HG03565 (cell line): ENCODE measurements at regions not wholly inside any gene's neighbourhood (a gene's known extent, or its start where the extent isn't known, plus 50 kb on each side); places are given as distances from the start of the nearest gene placed in this dataset.
"Not testable (repeated sequence)": the region's sequence is repeated elsewhere in the genome, so short reads cannot be mapped to it uniquely, and the experiment has no call there.

Experiments
- ATAC-seq: cut with Tn5 transposase; IDR thresholded peaks from one replicate; pipeline ENCODE4 v1.9.1; 2021; ENCODE audit warnings: mild to moderate bottlenecking, moderate library complexity; ENCODE audit not compliant: unreplicated experiment

DNA sequence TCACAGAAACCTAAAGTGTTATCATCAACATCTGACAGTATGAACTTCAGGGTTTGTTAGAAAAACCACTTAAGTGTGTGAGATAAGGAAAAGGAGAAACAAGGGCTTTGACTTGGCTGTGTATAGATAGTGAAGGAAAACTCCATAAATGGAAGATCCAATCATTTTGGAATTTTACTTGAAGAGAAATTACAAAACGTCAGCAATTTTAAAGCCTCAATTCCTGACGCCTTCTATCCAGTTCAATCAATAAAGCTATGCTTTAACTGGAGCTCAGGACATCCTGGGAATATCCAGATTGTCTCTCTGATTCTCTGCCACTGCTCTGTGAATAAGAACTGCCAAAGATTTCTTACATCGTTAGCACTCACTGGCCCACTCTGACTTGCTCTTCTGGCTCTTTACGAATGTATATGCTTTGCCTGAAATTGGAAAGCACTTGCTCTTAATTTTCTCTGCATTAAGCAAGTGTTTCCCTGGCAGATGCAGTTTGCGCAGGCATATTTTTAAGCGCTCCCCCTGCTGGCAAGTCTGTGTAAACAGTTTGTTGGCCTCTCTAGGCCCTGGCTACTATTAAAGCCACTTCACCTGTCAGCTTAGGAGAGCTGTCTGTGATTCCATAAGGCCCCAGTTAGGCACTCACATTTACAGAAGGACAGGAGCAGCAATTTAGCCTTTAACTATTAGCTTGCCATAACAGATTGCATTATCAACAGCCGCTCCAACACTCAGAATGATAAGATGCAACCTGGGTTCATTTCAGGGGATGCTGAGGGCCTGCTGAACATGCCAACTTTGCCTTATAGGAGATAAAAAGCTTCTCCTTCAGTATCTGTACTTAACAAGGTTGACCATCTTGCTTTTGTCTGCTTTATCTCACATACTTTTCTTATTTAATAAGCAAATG, 251.4 kb upstream of the DDX53 start:
- peak; percentile 69 for ATAC-seq

DNA sequence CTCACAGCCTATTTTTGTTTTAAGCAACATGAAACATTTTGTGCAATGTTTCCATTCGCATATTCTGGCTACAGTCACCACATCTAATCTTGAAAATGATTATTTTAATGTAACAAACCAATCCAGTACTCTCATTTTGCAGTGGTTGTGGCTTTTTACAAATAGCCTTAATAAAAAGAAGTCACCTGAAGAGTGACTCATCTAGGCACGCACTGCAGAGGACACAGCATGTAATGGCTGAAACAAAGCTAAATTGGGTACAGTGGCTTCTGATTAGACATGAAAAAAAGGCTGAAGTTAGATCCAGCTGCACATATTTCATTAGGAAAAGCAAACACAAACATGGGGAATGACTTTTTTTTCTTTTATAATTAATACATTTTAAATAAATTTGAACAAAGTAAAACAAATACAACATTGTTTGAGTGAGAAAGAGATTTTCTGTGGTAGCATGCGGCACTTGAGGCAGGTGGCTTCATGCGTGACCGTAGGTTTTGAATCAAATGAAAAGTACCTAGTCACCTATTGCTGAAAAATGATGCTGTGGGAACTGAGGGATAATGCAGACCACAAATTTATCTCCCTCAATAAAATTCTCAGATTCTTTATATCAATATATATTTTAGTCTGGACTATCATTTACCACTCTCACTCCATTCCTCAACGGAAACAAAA, 240.8 kb upstream of the DDX53 start:
- peak; percentile 91 for ATAC-seq

DNA sequence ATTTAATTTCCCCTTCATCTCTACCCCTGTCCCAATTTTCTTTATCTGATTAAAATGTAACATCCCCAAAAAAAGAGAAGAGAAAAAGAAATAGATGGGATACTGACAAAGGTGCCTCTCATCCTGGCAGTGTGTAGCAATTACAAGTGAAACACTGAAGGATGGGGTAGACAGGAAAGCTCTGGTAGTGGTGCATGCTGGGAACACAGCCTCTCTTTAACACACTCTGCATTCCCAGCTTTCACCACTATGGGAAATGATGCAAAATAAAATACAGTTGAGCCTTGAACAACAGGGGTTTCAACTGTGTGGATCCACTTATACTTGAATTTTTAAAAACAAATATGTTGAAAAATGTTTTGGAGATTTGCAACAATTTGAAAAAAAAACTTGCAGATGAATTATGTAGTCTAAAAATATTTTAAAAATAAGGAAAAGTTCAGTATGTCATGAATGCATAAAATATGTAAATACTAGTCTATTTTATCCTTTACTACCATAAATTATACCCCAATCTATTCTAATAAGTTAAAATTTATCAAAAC, 239.2 kb upstream of the DDX53 start:
- no peak for ATAC-seq

DNA sequence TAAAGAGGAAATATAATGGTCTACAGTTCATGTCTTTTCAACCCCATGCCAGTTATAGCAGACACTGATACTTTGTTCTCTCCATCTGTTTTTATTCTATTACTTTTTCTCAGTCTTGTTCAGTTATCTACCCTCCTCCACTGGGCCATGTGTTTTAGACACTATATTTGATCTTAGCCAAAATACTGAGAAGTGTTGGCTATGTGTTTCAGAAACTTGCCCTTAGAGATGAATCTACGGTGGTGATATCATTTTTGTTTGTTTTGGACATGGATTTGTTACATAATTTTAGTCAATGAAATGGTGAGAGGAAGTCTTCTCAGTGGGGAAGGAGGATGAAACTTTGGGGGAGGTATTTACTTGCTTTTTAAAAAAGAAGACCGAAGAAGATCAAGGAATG, 211.5 kb upstream of the DDX53 start:
- no peak for ATAC-seq

DNA sequence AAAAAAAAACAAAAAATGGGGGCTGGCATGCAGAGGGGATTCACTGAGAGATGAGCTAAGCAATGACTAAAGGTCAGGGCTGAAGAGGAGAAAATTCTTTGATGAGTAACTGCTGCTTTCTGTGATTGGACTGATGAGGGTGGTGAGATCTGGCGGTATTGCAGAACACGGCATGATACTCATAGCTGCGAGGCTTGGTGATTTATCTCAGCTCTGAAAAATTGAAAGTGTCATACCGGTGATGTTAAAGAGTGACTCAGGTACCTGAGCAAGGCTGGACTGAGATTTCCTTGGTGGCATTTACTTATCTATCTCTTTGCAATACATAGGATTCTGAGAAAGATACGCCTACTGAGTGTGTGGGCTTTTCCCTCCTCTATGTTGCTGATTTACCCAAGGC, 204.1 kb upstream of the DDX53 start:
- ATAC-seq = no peak

DNA sequence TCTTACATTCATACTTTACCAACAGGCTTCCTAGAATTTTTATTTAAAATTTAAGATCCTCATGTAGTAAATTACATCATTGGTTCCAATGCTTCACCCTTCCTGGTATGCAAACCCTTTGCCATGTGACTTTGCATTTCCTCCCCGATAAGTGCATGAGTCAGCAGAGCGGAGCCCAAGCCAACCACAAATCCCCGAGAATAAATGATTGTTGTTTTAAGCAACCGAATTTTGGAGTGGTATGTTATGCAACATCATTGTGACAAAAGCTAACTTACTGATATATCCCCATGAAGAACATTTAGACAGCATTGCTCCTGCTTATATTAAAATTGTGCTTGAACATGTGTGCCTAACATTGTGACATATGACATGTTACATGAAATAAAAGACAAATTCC, 199.4 kb upstream of the DDX53 start:
- ATAC-seq = no peak

DNA sequence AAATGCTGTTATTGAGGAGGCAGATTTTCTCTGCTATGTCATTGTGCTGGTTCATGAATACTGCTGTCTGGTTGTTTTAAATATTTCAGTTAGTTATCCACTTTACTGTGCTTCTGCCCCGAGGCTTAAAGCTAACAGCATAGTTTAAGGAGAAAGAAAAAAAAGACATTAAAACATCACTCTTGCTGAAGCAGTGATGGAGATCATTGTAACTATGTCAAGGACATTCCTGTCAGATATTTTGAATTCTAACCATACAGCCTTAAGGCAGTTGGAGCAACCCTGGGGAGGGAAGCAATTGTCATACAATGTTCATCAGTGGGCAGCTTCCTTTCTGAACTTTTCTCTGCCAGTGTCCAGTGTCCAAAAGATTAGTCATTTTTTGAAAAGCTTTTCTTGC, 199.0 kb upstream of the DDX53 start:
- ATAC-seq = no peak

DNA sequence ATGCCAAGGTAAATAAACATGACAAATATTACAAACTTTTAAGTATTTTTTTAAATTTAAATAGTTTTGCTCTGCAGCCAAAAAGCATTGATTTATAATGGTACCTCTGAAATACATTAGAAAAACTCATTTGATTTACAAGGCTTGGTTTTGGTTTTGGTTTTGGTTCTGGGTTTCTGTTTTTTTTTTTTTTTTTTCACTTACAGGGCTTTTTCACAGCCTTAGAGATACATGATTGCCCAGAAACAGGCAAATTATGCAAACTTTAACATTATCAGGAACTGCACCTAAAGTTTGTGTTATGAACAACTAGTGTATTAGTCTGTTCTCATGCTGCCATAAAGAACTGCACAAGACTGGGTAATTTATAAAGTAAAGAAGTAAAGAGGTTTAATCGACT, 196.4 kb upstream of the DDX53 start:
- no peak for ATAC-seq

DNA sequence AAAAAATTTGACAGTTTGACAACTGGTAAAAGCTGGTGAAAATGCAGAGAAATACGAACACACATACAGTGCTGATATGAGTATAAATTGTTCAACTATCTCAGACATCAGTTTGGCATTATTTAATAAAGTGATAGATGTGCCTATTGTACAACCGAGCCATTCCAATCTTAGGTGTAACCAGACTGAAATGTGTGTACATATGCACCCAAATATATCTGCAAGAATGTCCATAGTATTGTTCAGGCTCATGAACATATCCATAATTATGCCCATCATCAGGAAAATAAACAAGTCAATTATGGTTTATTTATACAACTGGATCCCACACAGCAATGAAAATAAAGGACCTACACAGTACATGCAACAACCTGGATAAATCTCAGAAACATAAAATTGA, 188.9 kb upstream of the DDX53 start:
- ATAC-seq = no peak

DNA sequence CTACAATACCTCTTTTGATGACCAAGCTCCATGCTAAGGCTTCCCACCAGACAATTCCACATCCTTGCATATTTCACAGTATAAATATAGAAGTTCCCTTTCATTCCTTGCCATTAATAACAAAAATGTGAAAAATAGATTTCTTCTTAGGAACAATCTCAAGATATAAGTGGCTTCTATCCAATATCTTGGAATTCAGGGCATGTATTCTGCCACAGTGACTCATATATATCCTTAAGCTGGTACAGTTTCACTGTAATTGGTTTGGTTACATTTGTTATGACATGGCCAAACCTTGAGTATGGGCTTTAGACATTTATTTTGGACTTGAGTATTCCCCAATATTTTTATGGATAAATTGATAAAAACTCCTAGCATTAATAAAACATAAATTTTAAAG, 181.7 kb upstream of the DDX53 start:
- no peak for ATAC-seq

DNA sequence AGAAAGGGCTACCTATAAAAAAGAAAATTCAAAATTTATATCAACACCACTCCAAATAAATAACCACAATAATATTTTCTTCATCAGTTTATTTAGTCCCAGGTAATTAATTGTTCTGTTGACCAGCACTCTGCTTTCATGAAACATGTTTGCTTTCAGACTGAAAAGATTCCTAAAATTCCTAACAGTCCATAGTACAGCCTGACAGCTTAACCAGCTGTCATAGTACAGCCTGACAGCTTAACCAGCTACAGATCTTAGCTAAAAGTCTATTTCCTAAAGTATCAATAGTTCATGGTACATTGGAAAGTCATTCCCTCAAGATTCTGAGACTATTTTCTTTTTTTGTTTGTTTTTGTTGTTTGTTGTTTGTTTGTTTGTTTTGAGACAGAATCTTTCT, 144.1 kb upstream of the DDX53 start:
- no peak for ATAC-seq

DNA sequence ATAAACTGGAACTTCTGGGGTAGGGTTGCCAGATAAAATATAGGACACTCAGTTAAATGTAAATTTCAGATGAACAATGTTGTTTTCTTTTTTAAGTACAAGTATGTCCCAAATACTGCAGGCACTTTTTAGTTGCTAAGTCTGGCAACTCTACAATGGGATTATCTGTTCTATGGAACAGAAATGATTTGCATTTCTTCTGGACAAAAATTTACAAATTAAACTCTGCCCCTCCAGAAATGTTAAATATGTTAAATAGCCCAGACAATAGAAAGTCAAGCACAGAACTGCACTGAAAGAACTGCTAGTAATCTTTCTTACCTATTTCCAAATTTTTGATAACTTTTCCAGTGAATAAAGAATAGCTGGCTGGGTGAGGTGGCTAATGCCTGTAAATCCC, 140.1 kb upstream of the DDX53 start:
- no peak for ATAC-seq

DNA sequence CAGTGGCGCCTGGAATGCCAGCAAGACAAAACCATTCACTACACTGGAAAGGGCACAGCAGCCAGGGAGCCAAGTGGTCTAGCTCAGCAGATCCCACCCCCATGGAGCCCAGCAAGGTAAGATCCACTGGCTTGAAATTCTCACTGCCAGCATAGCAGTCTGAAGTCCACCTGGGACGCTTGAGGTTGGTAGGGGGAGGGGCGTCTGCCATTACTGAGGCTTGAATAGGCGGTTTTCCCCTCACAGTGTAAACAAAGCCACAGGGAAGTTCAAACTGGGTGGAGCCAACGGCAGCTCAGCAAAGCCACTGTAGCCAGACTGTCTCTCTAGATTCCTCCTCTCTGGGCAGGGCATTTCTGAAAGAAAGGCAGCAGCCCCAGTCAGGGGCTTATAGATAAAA, 133.0 kb upstream of the DDX53 start:
- not testable (repeated sequence) for ATAC-seq

DNA sequence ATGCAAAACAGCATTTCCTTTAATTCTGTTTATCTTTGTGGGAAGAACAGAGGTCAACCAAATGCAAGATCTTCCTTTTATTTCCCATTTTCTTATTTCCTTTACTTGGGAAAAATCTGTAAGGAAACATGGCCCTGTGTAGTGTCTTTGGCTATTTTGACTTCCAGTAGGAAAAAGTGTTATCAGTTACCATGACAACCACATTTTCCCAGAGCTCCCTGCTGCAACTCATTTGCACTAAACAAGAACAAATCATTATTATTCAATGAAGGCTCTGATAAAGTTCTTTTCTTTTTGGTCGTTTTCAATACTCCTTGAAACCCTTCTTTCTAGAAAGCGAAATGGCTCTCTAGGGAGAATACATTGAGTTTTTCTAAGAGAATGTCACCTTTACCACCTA, 117.2 kb upstream of the DDX53 start:
- no peak for ATAC-seq

DNA sequence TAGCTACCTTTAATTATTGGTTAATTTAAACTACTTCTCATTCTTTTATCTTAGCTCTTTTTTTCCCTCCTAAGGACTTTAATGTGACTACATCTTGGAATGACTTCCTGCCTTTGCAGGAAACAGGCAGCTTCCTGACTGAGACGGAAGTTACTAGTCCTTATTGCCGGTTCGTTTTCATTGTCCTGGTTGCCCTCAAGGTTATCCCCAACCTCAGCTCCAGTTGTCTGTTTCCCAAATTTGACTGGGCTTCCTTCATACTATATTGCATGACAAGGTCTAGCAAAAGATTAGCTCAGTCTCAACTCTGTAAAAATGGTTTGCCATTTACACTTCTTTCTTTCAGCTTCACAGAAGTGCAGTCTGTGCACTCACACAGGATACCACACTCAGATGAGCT, 109.9 kb upstream of the DDX53 start:
- ATAC-seq = no peak

DNA sequence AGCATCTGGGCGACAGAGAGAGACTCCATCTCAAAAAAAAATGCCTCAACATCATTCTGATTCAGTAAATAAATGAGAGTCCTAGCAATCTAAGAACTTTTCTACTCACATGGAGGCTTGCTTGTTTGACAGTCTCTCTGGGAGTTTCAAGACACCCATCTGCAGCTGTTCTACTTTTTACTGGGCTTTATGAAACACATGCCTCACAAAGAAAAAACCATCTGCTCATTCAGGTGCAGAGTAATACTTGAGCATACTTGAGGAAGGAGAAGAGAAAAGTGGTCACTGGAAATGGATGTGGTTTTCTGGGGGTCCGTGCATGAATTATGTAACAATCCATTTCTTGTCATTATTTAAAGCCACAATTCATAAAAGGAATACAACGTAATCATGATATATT, 87.1 kb upstream of the DDX53 start:
- ATAC-seq = no peak

DNA sequence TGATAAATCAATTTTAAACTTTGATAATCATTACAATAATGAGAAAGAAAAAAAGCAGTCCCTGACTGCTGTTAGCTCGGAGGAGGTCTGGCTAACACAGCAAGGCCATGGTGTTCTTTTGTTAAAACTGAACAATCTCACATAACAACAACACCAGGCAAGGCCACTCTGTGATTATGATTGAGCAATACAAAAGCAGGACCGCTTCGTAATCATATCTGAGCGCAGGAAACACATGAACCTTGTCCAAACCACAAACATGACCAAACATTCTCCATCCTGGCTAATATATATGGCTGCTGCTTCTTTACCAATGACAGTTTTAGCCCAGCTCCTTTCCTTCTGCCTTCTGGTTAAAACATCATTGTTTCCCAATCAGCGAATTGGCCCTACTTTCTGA, 76.8 kb upstream of the DDX53 start:
- ATAC-seq = no peak

DNA sequence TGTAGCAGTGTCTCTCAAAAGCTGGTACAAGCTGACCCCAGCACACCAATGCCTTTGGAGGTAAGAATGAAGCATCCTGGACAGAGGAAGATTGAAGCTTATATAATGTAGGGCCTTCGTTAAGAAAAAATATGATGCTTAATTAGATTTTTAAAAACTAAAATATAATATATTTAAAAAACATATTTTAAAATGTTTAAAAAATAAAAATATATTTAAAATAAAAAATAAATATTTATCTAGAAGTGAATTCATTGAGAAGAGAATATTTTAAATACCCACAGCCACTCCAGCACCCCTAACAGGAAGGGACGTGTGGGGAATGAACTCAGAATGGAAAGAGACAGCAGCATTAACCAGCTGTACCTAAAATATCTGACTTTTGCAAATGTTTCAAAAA, 65.1 kb upstream of the DDX53 start:
- ATAC-seq = no peak

DNA sequence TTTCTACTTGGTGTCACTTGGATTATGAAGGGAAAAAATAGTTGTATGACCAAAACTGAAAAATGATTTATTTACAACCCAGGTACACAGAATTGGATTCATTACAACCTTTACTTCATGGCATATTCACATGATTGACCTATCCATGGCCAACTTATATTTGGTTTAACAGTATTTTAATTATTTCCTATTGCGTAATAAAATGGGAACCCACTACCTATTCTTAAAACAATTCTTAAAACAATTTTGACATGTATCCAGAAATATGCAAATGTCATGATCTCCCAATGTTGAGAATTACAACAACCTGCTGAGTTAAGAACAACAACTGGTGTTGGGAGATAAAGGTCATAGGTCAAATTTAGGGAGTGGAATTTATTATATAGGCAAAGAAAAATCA, 54.8 kb upstream of the DDX53 start:
- no peak for ATAC-seq
